HG03469 (cell line): ENCODE measurements at regions not wholly inside any gene's neighbourhood (a gene's known extent, or its start where the extent isn't known, plus 50 kb on each side); places are given as distances from the start of the nearest gene placed in this dataset.

Source experiments
- ATAC-seq: cut with Tn5 transposase; IDR thresholded peaks from one replicate; pipeline ENCODE4 v1.9.1; 2021; ENCODE audit warnings: mild to moderate bottlenecking, moderate library complexity, moderate number of reproducible peaks; ENCODE audit not compliant: unreplicated experiment

- ATAC-seq = no peak
Observed at GRCh38 chr3:103047640-103048039, 612.8 kb downstream of the ZPLD1 start.

GRCh38 chr3:103048068-103048722 is 613.4 kb downstream of the ZPLD1 start:
- ATAC-seq = peak; percentile 51

- ATAC-seq = no peak
Observed at GRCh38 chr3:103052236-103052830, 617.5 kb downstream of the ZPLD1 start.

GRCh38 chr3:103055021-103055520 is 620.3 kb downstream of the ZPLD1 start:
- ATAC-seq = no peak

GRCh38 chr3:103056542-103056941 is 621.7 kb downstream of the ZPLD1 start:
- no peak for ATAC-seq

- ATAC-seq = no peak
Observed at GRCh38 chr3:103057003-103057402, 622.2 kb downstream of the ZPLD1 start.

GRCh38 chr3:103057487-103057886 is 622.7 kb downstream of the ZPLD1 start:
- ATAC-seq = no peak

GRCh38 chr3:103059432-103059831 is 624.6 kb downstream of the ZPLD1 start:
- no peak for ATAC-seq

GRCh38 chr3:103060242-103060641 is 625.4 kb downstream of the ZPLD1 start:
- ATAC-seq = no peak

GRCh38 chr3:103067963-103068362 is 633.1 kb downstream of the ZPLD1 start:
- no peak for ATAC-seq

GRCh38 chr3:103075282-103075681 is 640.5 kb downstream of the ZPLD1 start:
- ATAC-seq = no peak

GRCh38 chr3:103077910-103078309 is 643.1 kb downstream of the ZPLD1 start:
- ATAC-seq = no peak

- no peak for ATAC-seq
Observed at GRCh38 chr3:103082501-103082900, 647.7 kb downstream of the ZPLD1 start.

- no peak for ATAC-seq
Observed at GRCh38 chr3:103083848-103084631, 649.2 kb downstream of the ZPLD1 start.

GRCh38 chr3:103085465-103085864 is 650.6 kb downstream of the ZPLD1 start:
- peak; percentile 63 for ATAC-seq

- ATAC-seq = no peak
Observed at GRCh38 chr3:103089758-103090157, 654.9 kb downstream of the ZPLD1 start.

GRCh38 chr3:103105206-103105605 is 670.4 kb downstream of the ZPLD1 start:
- ATAC-seq = no peak

- ATAC-seq = no peak
Observed at GRCh38 chr3:103112273-103112672, 677.5 kb downstream of the ZPLD1 start.

GRCh38 chr3:103126115-103126514 is 691.3 kb downstream of the ZPLD1 start:
- ATAC-seq = no peak

- ATAC-seq = no peak
Observed at GRCh38 chr3:103127098-103127630, 692.3 kb downstream of the ZPLD1 start.

GRCh38 chr3:103127737-103128136 is 692.9 kb downstream of the ZPLD1 start:
- ATAC-seq = peak; percentile 92
